Erythroblast (primary cell): ENCODE measurements at regions not wholly inside any gene's neighbourhood (a gene's known extent, or its start where the extent isn't known, plus 50 kb on each side); places are given as distances from the start of the nearest gene placed in this dataset.

Experiments used
- DNase-seq, 2 experiments: peaks; one replicate each; lab custom pipeline; 2025; lab: John Stamatoyannopoulos, UW
- GATA1 ChIP-seq: IDR thresholded peaks from 2 replicates; pipeline ENCODE4 v1.6.1; 2011; ENCODE audit warnings: low read depth, mild to moderate bottlenecking, control low read depth, low read length, moderate library complexity
- POLR2A ChIP-seq: IDR thresholded peaks from 2 replicates; pipeline ENCODE4 v1.6.1; 2011; ENCODE audit warnings: mild to moderate bottlenecking, low read length

DNA sequence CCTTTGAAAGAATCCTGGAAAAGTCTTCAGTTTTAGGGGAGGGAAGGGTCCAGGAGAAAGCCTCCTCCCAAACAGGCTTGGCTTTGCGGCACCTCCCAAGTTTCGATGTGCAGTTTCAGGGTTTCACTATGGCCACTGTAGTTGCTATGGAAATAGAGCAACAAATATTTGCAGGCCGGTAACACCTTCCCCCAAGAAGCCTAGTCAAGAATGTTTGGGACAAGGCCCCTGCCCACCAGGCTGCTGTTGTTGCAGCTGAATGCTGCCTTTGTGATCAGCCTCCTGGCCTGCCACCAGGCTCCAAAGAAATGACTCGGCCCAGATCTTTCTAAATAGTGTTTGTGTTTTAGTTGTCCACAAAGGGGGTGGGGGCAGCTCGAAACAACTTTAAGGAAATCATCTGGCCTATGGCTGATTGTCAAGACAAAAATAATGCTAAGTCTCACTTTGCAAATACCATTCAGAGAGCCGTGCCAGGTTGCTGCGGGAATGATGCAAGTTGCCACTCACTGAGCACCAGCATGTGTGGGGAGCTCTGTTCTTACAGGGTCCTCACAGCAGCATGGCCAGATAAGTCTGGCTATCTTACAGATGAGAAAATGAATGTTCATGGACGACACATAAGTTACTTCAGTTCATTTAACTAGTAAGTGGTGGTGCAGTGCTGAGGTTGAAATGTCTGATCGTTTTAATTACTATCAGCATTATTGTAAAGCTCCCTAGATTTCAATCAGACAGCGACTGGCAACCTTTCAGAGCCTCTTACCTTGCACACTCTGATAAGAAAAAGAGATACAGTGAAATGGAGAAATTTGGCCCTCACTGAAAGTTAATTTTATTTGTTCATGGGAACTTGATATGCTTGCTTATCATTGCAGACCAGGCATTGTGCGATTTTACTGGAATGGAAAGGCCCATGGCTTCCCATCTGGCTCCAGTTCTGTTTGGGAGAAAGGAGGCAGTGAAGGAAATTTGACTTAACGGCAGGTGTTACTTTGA is 91.2 kb upstream of the JUN start:
- peak; percentile 10 to 29 for DNase-seq
- TF ChIP-seq GATA1 (no peak), POLR2A (no peak)

- TF ChIP-seq GATA1 (no peak), POLR2A (no peak)
- DNase-seq: peak in 1 of 2 experiments; percentile 5
These were observed 95.6 kb upstream of the JUN start for GRCh38 chr1:58879464-58879863.

DNA sequence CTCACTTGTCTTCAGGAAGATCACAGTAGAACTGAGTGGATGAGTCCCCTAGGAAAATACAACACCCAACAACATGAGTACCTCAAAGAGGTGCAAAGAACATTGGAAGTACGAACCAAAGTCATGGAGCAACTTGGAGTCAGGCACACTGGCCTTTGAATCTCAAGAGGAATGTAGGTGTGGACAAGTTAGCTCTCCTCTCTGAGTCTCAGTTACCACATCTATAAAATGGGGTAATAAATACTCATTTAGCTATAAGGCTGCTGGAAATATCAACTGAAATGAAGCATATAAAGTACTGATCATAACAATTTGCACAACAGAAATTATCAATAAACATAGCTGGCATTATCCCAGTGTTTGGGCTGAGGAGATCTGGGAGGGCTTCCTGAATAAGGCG is 96.7 kb upstream of the JUN start:
- DNase-seq: no peak
- TF ChIP-seq GATA1 (no peak), POLR2A (no peak)

GRCh38 chr1:58881471-58881994 is 97.7 kb upstream of the JUN start:
- peak; percentile 79 to 84 for DNase-seq
- TF ChIP-seq POLR2A (no peak), GATA1 (no peak)

GRCh38 chr1:58882322-58882948 is 98.6 kb upstream of the JUN start:
- DNase-seq: no peak
- no peak for TF ChIP-seq POLR2A
- TF ChIP-seq GATA1: no peak

- no peak for TF ChIP-seq GATA1
- no peak for TF ChIP-seq POLR2A
- peak; percentile 55 to 66 for DNase-seq
These were observed 99.4 kb upstream of the JUN start for GRCh38 chr1:58883037-58883887.

GRCh38 chr1:58883888-58884482 is 100.1 kb upstream of the JUN start:
- DNase-seq: peak; percentile 78 to 93

DNA sequence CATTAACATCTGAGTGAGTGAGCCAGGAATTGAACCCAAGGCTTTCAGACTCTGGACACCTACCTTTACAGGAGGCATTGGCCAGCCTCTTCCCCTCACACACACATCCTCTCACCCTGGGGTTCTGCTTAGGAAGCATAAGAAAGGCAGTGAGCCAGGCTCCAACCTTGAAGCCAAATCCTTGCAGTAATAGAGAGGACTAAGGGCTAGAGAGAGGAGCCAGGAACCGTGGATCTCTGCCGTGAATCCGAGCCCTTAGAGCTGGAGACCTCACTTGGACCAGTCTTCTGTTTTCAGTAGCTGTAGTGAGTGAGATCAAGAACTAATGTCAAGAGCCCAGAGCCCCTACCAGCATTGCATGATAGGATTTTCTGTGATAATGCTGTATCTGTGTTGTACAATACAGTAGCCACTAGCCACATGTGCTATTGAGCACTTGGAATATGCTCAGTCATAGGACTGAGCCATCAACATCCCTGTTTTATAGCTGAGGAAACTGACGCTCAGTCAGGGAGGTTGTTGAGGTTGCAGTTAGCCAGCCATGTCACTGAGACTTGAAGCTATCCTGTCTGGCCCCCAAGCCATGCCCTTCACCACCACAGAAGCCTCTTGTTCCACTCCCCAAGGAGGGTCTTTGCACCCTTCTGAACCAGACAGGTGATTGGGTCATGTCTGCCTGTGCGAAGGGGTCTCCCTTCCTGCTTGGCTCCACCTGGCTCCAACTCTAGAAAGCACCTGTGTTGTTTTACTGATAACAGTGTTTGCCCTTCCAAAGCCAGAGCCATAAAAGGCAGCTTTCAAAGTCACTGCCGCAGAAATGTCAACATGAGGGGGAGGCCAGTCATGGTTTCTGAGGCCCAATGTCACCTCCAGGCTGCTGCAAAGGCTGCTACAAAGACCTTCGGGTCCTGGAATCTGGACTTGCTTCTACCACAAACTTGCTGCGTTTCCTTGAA is 101.1 kb upstream of the JUN start:
- TF ChIP-seq POLR2A: no peak
- TF ChIP-seq GATA1: no peak

More at GRCh38 chr1:58883888-58884482, 100.1 kb upstream of the JUN start:
- no peak for TF ChIP-seq POLR2A
- peak; percentile 66 for TF ChIP-seq GATA1

GRCh38 chr1:58885998-58886397 is 102.2 kb upstream of the JUN start:
- TF ChIP-seq GATA1: no peak
- no peak for TF ChIP-seq POLR2A
- DNase-seq: no peak

More for the DNA sequence above, 101.1 kb upstream of the JUN start:
- peak; percentile 34 to 41 for DNase-seq

DNA sequence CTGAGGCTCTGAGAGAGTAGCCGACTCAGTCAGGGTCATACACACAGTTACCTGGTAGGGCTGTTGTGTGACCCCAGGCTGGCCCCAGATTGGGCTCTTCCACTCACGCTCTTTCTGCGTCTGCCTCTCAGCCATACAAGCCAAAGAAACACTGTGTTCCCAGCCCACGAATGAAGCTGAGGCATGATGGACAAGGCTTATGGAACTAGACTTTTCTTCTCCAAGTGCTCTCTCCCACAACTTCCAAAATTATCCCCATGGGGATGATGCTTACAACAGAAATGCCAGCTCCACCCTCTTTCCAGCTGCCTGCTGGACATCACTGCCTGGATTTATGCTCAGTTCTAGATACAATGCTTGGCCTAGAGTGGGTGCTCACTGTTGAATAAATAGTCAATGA is 102.8 kb upstream of the JUN start:
- no peak for DNase-seq
- TF ChIP-seq GATA1 (no peak), POLR2A (no peak)

- DNase-seq: no peak
- TF ChIP-seq GATA1 (no peak), POLR2A (no peak)
These were observed 103.2 kb upstream of the JUN start for GRCh38 chr1:58887059-58887458.

GRCh38 chr1:58888833-58889232 is 105.0 kb upstream of the JUN start:
- TF ChIP-seq GATA1 (no peak), POLR2A (no peak)
- DNase-seq: no peak
